ENCODE measurements at regions not wholly inside any gene's neighbourhood (a gene's known extent, or its start where the extent isn't known, plus 50 kb on each side); places are given as distances from the start of the nearest gene placed in this dataset.

GRCh38 chr12:85654456-85654840 lies 181.8 kb downstream of the RASSF9 start:
- TF ChIP-seq, protein P1, sequence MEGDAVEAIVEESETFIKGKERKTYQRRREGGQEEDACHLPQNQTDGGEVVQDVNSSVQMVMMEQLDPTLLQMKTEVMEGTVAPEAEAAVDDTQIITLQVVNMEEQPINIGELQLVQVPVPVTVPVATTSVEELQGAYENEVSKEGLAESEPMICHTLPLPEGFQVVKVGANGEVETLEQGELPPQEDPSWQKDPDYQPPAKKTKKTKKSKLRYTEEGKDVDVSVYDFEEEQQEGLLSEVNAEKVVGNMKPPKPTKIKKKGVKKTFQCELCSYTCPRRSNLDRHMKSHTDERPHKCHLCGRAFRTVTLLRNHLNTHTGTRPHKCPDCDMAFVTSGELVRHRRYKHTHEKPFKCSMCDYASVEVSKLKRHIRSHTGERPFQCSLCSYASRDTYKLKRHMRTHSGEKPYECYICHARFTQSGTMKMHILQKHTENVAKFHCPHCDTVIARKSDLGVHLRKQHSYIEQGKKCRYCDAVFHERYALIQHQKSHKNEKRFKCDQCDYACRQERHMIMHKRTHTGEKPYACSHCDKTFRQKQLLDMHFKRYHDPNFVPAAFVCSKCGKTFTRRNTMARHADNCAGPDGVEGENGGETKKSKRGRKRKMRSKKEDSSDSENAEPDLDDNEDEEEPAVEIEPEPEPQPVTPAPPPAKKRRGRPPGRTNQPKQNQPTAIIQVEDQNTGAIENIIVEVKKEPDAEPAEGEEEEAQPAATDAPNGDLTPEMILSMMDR (IDR thresholded peaks at IDR 0.05): no peak
- TF ChIP-seq POLR2A (IDR thresholded peaks at IDR 0.05): no peak
